ENCODE measurements at regions not wholly inside any gene's neighbourhood (a gene's known extent, or its start where the extent isn't known, plus 50 kb on each side); places are given as distances from the start of the nearest gene placed in this dataset.

DNA sequence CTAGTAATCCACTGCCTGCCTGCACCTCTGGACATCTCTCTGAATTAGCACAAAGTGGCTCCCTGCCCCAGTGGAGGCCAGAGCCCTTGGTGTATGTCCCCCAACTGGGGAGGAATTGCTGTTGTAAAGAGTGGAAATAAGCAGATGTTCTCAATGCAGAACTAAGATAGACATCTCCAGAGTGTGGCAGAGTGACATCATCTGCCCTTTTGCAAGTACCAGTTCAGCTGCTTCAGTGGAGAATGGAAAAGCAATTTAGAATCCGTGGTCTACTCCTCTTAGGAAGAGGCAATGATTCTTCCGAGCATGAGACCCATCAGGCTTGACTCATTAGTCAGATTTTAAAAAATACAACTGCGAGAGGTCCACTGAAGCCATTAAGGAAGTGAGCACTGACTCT is 1512.0 kb upstream of the GOT2 start:
- DNase-seq (ENCODE audit: low read depth) = no peak
- in situ Hi-C loops (cut with HindIII; ENCODE audit: low sequenced_read_pairs) = no loop called here
- no peak for TF ChIP-seq CTCF (IDR thresholded peaks at IDR 0.05; ENCODE audit: low read depth, low read length, missing control alignments)
- no peak overlapping the region for H3K4me3 ChIP-seq (ENCODE audit: low read depth, low read length)

- DNase-seq (ENCODE audit: low read depth) = no peak
- no peak for TF ChIP-seq CTCF (IDR thresholded peaks at IDR 0.05; ENCODE audit: low read depth, low read length, missing control alignments)
- no peak overlapping the region for H3K4me3 ChIP-seq (ENCODE audit: low read depth, low read length)
- in situ Hi-C loops (cut with HindIII; ENCODE audit: low sequenced_read_pairs) = no loop called here
Observed at GRCh38 chr16:60241671-60242070, 1507.6 kb upstream of the GOT2 start.

GRCh38 chr16:60230666-60231065 is 1496.5 kb upstream of the GOT2 start:
- in situ Hi-C loops (cut with HindIII; ENCODE audit: low sequenced_read_pairs) = no loop called here
- TF ChIP-seq CTCF (IDR thresholded peaks at IDR 0.05; ENCODE audit: low read depth, low read length, missing control alignments) = no peak
- no peak for DNase-seq (ENCODE audit: low read depth)
- no peak overlapping the region for H3K4me3 ChIP-seq (ENCODE audit: low read depth, low read length)

- H3K4me3 ChIP-seq (ENCODE audit: low read depth, low read length) = no peak overlapping the region
- no peak for DNase-seq (ENCODE audit: low read depth)
- in situ Hi-C loops (cut with HindIII; ENCODE audit: low sequenced_read_pairs) = no loop called here
- TF ChIP-seq CTCF (IDR thresholded peaks at IDR 0.05; ENCODE audit: low read depth, low read length, missing control alignments) = no peak
Observed at GRCh38 chr16:60225541-60225940, 1491.4 kb upstream of the GOT2 start.

- in situ Hi-C loops (cut with HindIII; ENCODE audit: low sequenced_read_pairs) = no loop called here
- no peak for DNase-seq (ENCODE audit: low read depth)
- H3K4me3 ChIP-seq (ENCODE audit: low read depth, low read length) = no peak overlapping the region
- no peak for TF ChIP-seq CTCF (IDR thresholded peaks at IDR 0.05; ENCODE audit: low read depth, low read length, missing control alignments)
Observed at GRCh38 chr16:60217787-60218186, 1483.7 kb upstream of the GOT2 start.

GRCh38 chr16:60214311-60214710 is 1480.2 kb upstream of the GOT2 start:
- no peak for DNase-seq (ENCODE audit: low read depth)
- no peak for TF ChIP-seq CTCF (IDR thresholded peaks at IDR 0.05; ENCODE audit: low read depth, low read length, missing control alignments)
- no peak overlapping the region for H3K4me3 ChIP-seq (ENCODE audit: low read depth, low read length)
- in situ Hi-C loops (cut with HindIII; ENCODE audit: low sequenced_read_pairs) = no loop called here

GRCh38 chr16:60206516-60206915 is 1472.4 kb upstream of the GOT2 start:
- in situ Hi-C loops (cut with HindIII; ENCODE audit: low sequenced_read_pairs) = no loop called here
- TF ChIP-seq CTCF (IDR thresholded peaks at IDR 0.05; ENCODE audit: low read depth, low read length, missing control alignments) = no peak
- DNase-seq (ENCODE audit: low read depth) = no peak
- H3K4me3 ChIP-seq (ENCODE audit: low read depth, low read length) = no peak overlapping the region
